HUES48 (cell line): ENCODE measurements at regions not wholly inside any gene's neighbourhood (a gene's known extent, or its start where the extent isn't known, plus 50 kb on each side); places are given as distances from the start of the nearest gene placed in this dataset.
"Not testable (repeated sequence)": the region's sequence is repeated elsewhere in the genome, so short reads cannot be mapped to it uniquely, and the experiment has no call there.

Experiments used
- H3K27ac ChIP-seq: one replicate; pipeline ENCODE4 v1.7.0; 2013; ENCODE audit warnings: low read depth, low read length, inconsistent platforms
- H3K27me3 ChIP-seq: 2 replicates; pipeline ENCODE4 v1.6.1; 2013; ENCODE audit warnings: mild to moderate bottlenecking, low read length; ENCODE audit not compliant: control insufficient read depth, insufficient read depth
- H3K36me3 ChIP-seq: 2 replicates; pipeline ENCODE4 v1.6.1; 2013; ENCODE audit warnings: low read length; ENCODE audit not compliant: control insufficient read depth, insufficient read depth
- H3K4me1 ChIP-seq: 2 replicates; pipeline ENCODE4 v1.6.1; 2013; ENCODE audit warnings: mild to moderate bottlenecking, low read length; ENCODE audit not compliant: control insufficient read depth, insufficient read depth
- H3K4me3 ChIP-seq: 2 replicates; pipeline ENCODE4 v1.5.1; 2013; ENCODE audit warnings: mild to moderate bottlenecking, low read depth, low read length
- H3K9ac ChIP-seq: 2 replicates; pipeline ENCODE4 v1.6.1; 2013; ENCODE audit warnings: mild to moderate bottlenecking, low read depth, low read length, moderate library complexity
- H3K9me3 ChIP-seq: 2 replicates; pipeline ENCODE4 v1.6.1; 2013; ENCODE audit warnings: low read length; ENCODE audit not compliant: control insufficient read depth, insufficient read depth

DNA sequence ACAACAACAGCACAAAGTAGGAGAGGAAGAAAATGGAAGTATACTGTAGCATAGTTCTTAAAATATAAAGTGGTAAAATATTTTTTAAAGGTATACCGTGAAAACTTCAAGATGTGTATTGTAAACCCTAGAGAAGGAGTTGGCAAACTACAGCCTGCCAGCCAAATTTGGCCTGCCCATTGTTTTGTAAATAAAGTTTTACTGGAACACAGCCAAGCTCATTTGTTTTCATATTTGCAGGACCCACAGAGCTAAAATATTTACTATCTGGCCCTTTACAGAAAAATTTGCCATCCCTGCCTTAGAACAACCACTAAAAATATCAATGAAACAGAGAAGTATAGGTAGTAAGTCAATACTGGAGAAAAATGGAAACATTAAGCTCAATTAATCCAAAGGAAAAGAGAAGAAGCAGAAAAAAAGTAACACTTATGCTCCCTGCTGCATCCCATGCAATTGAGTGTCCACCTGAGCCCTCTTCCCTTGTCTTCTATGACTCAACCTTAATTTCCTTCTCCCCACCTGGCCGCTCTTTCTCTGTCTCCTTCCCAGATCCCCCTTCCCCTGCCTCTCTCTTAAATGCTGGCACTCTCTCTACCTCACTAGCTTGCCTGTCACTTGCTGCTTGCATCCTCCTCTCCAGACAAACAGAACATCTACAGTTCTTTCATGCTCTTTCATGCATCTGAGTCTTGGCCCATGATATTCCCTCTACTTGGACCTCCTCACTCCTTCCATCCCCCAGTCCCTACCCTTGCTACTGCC lies 50.6 kb upstream of the FER start:
- no peaks in the 10 kb centered on the region for H3K9me3 ChIP-seq
- peak overlapping the region; percentile 40; the same call in 1 of the 2 replicates for H3K9ac ChIP-seq
- no peaks in the 10 kb centered on the region for H3K36me3 ChIP-seq
- H3K4me3 ChIP-seq, result no peak overlapping the region
- H3K27ac ChIP-seq, result peak overlapping the region; percentile 1
- H3K4me1 ChIP-seq, result peaks cover 12% of the 10 kb centered on the region
- no peaks in the 10 kb centered on the region for H3K27me3 ChIP-seq

DNA sequence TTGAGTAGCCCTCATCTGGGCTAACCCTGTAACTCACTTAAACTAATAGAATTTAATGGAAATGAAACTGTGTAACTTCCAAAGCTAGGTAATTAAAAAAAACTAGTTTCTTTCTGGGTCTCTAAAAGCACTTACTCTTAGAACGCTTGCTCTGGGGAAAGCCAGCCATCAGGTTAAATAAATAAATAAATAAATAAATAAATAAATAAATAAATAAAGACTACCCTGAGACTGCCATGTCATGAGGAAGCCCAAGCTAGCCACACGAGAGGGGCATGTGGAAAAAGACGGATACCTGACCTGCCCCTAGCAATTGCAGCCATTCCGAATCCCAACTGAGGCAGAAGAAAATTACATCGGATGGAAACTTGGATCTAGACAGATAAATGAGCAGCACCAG lies 51.3 kb upstream of the FER start:
- no peaks in the 10 kb centered on the region for H3K27me3 ChIP-seq
- no peaks in the 10 kb centered on the region for H3K36me3 ChIP-seq
- no peak overlapping the region for H3K4me3 ChIP-seq

DNA sequence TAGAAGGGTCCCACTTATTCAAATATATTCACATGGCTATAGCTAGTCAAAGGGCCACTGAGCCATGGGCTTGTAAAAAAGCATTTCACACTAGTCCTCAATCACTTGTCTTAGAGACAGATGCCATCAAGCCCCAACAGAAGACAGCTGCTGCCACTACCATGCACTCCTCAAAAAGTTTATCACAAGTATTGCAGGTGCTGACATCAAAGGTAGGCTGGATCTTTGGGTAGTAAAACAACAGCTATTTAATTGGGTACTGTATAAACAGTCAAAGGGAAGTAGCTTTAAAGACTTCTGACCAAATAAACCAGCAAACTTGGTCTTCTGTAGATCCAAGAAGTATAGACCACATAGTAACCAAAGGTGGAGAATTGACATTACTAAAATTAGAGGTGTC lies 59.2 kb upstream of the FER start:
- Histone ChIP-seq H3K36me3 (no peaks in the 10 kb centered on the region), H3K4me3 (no peak overlapping the region)

More for the DNA sequence above, 51.3 kb upstream of the FER start:
- Histone ChIP-seq H3K9me3 (no peaks in the 10 kb centered on the region), H3K9ac (no peak overlapping the region), H3K27ac (no peak overlapping the region), H3K4me1 (peaks cover 12% of the 10 kb centered on the region)

DNA sequence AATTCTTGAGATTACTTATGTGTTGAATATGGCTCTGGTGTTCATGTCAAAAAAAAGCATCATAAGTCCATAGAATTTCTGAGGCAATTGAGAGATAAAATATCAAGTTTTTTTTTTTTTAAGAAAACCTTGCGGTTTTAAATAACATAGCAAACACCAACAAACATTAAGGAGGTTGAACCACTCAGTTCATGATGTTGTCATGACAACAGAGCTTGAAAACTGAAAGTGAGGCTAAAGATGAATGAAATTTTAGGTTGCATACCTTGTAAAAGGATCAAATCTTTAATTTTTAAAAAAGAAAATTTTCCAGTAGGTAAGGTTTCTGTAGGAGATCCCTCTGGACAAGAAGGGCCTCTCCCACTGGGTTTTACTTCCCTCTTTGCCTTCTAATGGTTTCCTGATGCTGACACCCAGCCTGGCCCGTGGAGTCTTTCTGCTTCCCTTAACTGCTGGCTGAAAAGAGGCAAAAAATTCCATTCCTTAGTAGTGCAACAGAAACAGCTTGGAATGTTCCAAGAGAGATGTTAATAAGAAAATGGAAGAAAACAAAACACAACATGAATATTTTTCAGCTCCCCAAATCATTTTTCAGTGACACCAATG lies 60.0 kb upstream of the FER start:
- Histone ChIP-seq H3K9ac (no peak overlapping the region), H3K36me3 (no peaks in the 10 kb centered on the region), H3K9me3 (no peaks in the 10 kb centered on the region), H3K27ac (peak overlapping the region; percentile 48), H3K27me3 (no peaks in the 10 kb centered on the region), H3K4me3 (no peak overlapping the region), H3K4me1 (peaks cover 28% of the 10 kb centered on the region)

More for the DNA sequence above, 59.2 kb upstream of the FER start:
- Histone ChIP-seq H3K4me1 (peaks cover 28% of the 10 kb centered on the region), H3K9me3 (no peaks in the 10 kb centered on the region), H3K9ac (no peak overlapping the region), H3K27ac (no peak overlapping the region), H3K27me3 (no peaks in the 10 kb centered on the region)

DNA sequence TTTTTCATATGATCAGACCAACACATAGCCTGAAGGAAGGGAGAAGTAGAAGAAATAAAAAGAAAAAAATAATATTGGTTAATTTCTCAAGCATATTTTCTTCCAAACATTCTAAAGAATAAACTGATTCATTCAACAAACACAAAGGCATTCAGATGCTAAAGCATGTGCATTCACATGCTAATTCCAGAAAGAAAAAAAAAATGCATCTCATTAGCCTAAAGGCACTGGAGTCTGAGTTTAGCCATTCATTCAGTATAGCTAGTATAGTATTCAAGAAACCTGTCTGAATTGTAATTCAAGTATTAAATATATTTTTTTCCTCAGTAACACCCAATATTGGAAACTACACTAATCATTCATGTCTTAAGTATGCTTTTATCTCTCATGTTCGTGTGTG lies 61.0 kb upstream of the FER start:
- Histone ChIP-seq H3K4me1 (peaks cover 28% of the 10 kb centered on the region), H3K9ac (peak overlapping the region; percentile 6; the same call in 1 of the 2 replicates), H3K27me3 (no peaks in the 10 kb centered on the region), H3K9me3 (no peaks in the 10 kb centered on the region), H3K36me3 (no peaks in the 10 kb centered on the region), H3K4me3 (no peak overlapping the region), H3K27ac (peak overlapping the region; percentile 80)

DNA sequence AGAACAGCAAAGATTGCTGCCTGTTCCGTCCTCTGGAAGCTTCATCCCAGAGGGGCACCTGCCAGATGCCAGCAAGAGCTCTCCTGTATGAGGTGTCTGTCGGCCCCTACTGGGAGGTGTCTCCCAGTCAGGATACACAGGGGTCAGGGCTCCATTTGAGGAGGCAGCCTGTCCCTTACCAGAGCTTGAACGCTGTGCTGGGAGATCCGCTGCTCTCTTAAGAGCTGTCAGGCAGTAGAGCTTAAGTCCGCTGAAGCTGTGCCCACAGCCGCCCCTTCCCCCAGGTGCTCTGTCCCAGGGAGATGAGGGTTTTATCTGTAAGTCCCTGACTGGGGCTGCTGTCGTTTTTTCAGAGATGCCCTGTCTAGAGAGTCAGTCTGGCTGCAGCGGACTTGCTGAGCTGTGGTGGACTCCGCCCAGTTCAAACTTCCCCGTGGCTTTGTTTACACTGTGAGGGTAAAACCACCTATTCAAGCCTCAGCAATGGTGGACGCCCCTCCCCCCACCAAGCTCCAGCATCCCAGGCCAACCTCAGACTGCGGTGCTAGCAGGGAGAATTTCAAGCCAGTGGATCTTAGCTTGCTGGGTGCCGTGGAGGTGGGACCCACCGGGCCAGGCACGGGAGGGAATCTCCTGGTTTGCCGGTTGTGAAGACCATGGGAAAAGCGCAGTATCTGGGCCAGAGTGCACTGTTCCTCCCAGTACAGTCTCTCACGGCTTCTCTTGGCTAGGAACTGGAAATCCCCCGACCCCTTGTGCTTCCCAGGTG lies 62.1 kb upstream of the FER start:
- peak overlapping the region; percentile 80 for H3K27ac ChIP-seq
- peaks cover 31% of the 10 kb centered on the region for H3K4me1 ChIP-seq
- not testable (repeated sequence) for H3K36me3 ChIP-seq, H3K9me3 ChIP-seq, H3K27me3 ChIP-seq
- H3K9ac ChIP-seq, result 0 out of 2 replicates have a peak overlapping the region, but pooled peaks have one; percentile 6
- H3K4me3 ChIP-seq, result peak overlapping the region; percentile 12; the same call in 1 of the 2 replicates

DNA sequence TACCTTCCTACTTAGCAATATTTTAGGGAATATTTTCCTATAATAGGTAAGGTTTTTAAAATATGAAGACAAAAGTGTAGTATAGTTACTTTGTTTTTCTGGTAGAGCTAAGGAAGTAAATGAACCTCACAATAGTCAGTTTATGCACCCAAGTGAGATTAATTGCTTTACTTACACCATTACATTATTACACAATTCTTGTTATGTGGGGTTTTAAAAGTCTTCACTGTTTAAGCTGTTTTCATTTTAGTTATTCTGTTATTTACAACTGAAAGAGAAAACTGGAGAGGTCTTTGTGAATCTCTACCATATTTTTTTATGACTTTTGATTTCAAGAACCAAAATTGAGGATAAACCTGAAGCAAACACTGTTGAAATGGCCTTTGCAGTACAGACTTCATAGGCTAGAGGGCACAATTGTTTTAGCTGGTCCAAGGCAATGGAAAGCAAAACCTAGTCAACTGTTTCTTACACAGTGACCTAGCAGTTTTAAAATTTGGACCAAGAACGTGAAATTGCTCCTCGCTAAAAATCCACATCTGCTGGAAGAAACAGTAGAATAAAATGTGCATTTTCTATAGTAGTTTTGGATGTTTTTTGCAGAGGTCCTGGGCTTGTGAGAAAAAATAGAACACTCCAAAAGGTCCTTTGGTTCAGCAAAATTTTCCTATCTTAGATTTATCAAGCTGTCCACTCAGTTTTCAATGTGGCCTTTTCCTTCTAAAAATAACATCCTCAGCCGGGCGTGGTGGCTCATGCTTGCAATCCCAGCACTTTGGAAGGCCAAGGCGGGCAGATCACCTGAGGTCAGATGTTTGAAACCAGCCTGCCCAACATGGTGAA lies 66.4 kb upstream of the FER start:
- Histone ChIP-seq H3K36me3 (no peaks in the 10 kb centered on the region), H3K4me1 (peaks cover 20% of the 10 kb centered on the region), H3K27me3 (no peaks in the 10 kb centered on the region), H3K27ac (no peak overlapping the region), H3K9me3 (no peaks in the 10 kb centered on the region), H3K9ac (no peak overlapping the region), H3K4me3 (no peak overlapping the region)

DNA sequence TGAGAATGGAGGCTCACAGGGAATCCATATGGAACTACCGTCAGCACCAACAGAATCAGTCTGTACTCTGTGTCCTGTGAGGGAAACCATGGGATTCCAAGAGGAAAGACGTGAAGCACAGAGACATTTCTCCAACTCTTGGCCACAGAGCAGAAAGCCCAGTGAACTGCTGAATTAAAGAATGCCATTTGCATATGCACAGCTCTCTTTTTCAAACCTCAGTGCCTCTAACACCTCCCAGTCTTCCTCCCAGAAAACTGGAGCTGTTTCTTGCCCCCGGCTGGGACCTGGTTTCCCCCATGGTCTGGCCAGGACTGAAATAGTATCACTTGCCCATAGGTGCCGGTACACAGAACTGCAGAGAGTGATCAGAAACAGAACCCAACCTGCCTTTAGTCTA lies 69.6 kb upstream of the FER start:
- Histone ChIP-seq H3K9ac (no peak overlapping the region), H3K9me3 (no peaks in the 10 kb centered on the region), H3K27me3 (peaks cover 11% of the 10 kb centered on the region; the same call in 1 of the 2 replicates)

DNA sequence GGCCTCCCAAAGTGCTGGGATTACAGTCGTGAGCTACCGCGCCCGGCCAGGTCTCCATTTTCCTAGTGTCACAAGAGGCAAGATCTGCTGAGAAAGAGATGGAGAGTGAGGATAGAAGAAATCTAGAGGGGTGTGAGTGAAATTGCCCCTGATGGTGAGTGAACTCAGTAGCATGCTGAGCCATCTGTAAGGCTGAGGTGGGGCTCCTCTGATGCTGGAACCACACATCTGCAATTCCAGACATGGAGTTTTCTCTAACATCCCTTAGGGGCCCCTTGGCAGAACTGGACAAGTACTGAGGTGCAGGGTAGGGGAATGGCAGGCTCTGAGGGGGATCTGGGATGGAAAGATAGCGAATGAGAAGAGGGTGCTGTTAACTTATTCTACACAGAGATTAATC lies 72.0 kb upstream of the FER start:
- Histone ChIP-seq H3K4me3 (no peak overlapping the region), H3K36me3 (no peaks in the 10 kb centered on the region), H3K4me1 (peaks cover 9% of the 10 kb centered on the region), H3K27me3 (peaks cover 20% of the 10 kb centered on the region), H3K9ac (no peak overlapping the region), H3K27ac (no peak overlapping the region), H3K9me3 (no peaks in the 10 kb centered on the region)

More for the DNA sequence above, 69.6 kb upstream of the FER start:
- H3K36me3 ChIP-seq, result no peaks in the 10 kb centered on the region
- no peak overlapping the region for H3K27ac ChIP-seq
- no peak overlapping the region for H3K4me3 ChIP-seq
- H3K4me1 ChIP-seq, result peaks cover 8% of the 10 kb centered on the region; the same call in 1 of the 2 replicates

DNA sequence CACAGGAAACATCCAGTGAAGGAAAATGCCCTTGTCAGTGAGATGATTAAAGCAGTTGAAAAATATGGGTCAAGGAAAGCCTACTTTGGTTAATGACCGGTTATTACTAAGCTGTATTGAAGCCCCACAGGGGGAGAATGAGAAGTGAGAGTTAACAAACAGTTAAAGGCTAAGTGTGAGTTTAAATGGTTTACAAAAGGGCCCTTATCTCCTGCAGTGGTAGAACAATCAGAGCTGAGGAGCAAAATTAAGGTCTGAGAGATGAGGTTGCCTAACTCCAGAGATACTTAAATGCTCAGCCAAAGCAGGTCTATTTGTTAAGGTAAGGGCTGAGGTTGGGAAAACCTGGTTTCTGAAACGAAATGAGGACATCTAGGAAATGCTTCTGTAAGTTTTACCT lies 75.1 kb upstream of the FER start:
- Histone ChIP-seq H3K36me3 (no peaks in the 10 kb centered on the region), H3K4me1 (peaks cover 4% of the 10 kb centered on the region)

More for the DNA sequence above, 75.1 kb upstream of the FER start:
- Histone ChIP-seq H3K27me3 (peaks cover 20% of the 10 kb centered on the region), H3K9me3 (no peaks in the 10 kb centered on the region), H3K4me3 (no peak overlapping the region), H3K27ac (no peak overlapping the region), H3K9ac (no peak overlapping the region)
